Neural crest cell (in vitro differentiated cells): ENCODE measurements at regions not wholly inside any gene's neighbourhood (a gene's known extent, or its start where the extent isn't known, plus 50 kb on each side); places are given as distances from the start of the nearest gene placed in this dataset.

Experiments
- DNase-seq: peaks from one replicate; pipeline ENCODE4 v3.0.0; 2021; ENCODE audit warnings: low read depth, mixed read lengths, low spot score
- H3K27ac Mint-ChIP-seq: one replicate; pipeline ENCODE4 v1.8.0; 2021; ENCODE audit warnings: mild to moderate bottlenecking, mixed read lengths; ENCODE audit not compliant: unreplicated experiment
- H3K27me3 Mint-ChIP-seq: 2 replicates; pipeline ENCODE4 v1.8.0; 2021; ENCODE audit warnings: low read depth, mild to moderate bottlenecking, mixed read lengths
- H3K36me3 Mint-ChIP-seq: 2 replicates; pipeline ENCODE4 v1.8.0; 2021; ENCODE audit warnings: low read depth, mild to moderate bottlenecking, mixed read lengths
- H3K4me1 Mint-ChIP-seq: 2 replicates; pipeline ENCODE4 v1.8.0; 2021; ENCODE audit warnings: mixed read lengths
- H3K4me3 Mint-ChIP-seq: one replicate; pipeline ENCODE4 v1.8.0; 2021; ENCODE audit warnings: mild to moderate bottlenecking, mixed read lengths
- H3K9me3 Mint-ChIP-seq: 2 replicates; pipeline ENCODE4 v1.8.0; 2021; ENCODE audit warnings: mixed read lengths
- CTCF ChIP-seq: fragments of 200-600 bp; sonication (generic); conservative IDR thresholded peaks from 2 replicates; pipeline ENCODE4 v1.5.0; 2021; ENCODE audit warnings: antibody characterized with exemption, mild to moderate bottlenecking

GRCh38 chr13:86201477-86201876 is 402.3 kb upstream of the SLITRK6 start:
- no peaks in the 10 kb centered on the region for H3K27me3 Mint-ChIP-seq
- TF ChIP-seq CTCF = no peak
- H3K4me3 Mint-ChIP-seq = no peak overlapping the region
- no peaks in the 10 kb centered on the region for H3K4me1 Mint-ChIP-seq
- H3K9me3 Mint-ChIP-seq = peaks cover 2% of the 10 kb centered on the region
- H3K27ac Mint-ChIP-seq = no peak overlapping the region
- H3K36me3 Mint-ChIP-seq = no peaks in the 10 kb centered on the region
- DNase-seq = no peak

- H3K36me3 Mint-ChIP-seq = no peaks in the 10 kb centered on the region
- H3K9me3 Mint-ChIP-seq = no peaks in the 10 kb centered on the region
- H3K4me3 Mint-ChIP-seq = no peak overlapping the region
- no peak for DNase-seq
- H3K27ac Mint-ChIP-seq = no peak overlapping the region
- no peaks in the 10 kb centered on the region for H3K4me1 Mint-ChIP-seq
- TF ChIP-seq CTCF = no peak
- H3K27me3 Mint-ChIP-seq = no peaks in the 10 kb centered on the region
Observed at GRCh38 chr13:86193281-86193680, 394.1 kb upstream of the SLITRK6 start.

GRCh38 chr13:86188170-86188569 is 389.0 kb upstream of the SLITRK6 start:
- no peak overlapping the region for H3K27ac Mint-ChIP-seq
- H3K4me1 Mint-ChIP-seq = no peaks in the 10 kb centered on the region
- H3K27me3 Mint-ChIP-seq = no peaks in the 10 kb centered on the region
- TF ChIP-seq CTCF = no peak
- DNase-seq = no peak
- no peaks in the 10 kb centered on the region for H3K36me3 Mint-ChIP-seq
- H3K4me3 Mint-ChIP-seq = no peak overlapping the region
- H3K9me3 Mint-ChIP-seq = no peaks in the 10 kb centered on the region

GRCh38 chr13:86185636-86186035 is 386.4 kb upstream of the SLITRK6 start:
- no peak overlapping the region for H3K27ac Mint-ChIP-seq
- H3K27me3 Mint-ChIP-seq = no peaks in the 10 kb centered on the region
- H3K36me3 Mint-ChIP-seq = no peaks in the 10 kb centered on the region
- no peak for DNase-seq
- H3K4me1 Mint-ChIP-seq = no peaks in the 10 kb centered on the region
- no peaks in the 10 kb centered on the region for H3K9me3 Mint-ChIP-seq
- no peak for TF ChIP-seq CTCF
- H3K4me3 Mint-ChIP-seq = no peak overlapping the region

GRCh38 chr13:86185107-86185506 is 385.9 kb upstream of the SLITRK6 start:
- Mint-ChIP-seq H3K27me3 (no peaks in the 10 kb centered on the region), H3K4me3 (no peak overlapping the region), H3K4me1 (no peaks in the 10 kb centered on the region), H3K27ac (no peak overlapping the region), H3K36me3 (no peaks in the 10 kb centered on the region), H3K9me3 (no peaks in the 10 kb centered on the region)
- TF ChIP-seq CTCF = no peak
- no peak for DNase-seq

- H3K36me3 Mint-ChIP-seq = no peaks in the 10 kb centered on the region
- TF ChIP-seq CTCF = no peak
- no peak overlapping the region for H3K4me3 Mint-ChIP-seq
- H3K27me3 Mint-ChIP-seq = no peaks in the 10 kb centered on the region
- H3K4me1 Mint-ChIP-seq = no peaks in the 10 kb centered on the region
- H3K27ac Mint-ChIP-seq = no peak overlapping the region
- H3K9me3 Mint-ChIP-seq = no peaks in the 10 kb centered on the region
- DNase-seq = no peak
Observed at GRCh38 chr13:86174622-86175021, 375.4 kb upstream of the SLITRK6 start.
